GM12878 (cell line): ENCODE measurements at regions not wholly inside any gene's neighbourhood (a gene's known extent, or its start where the extent isn't known, plus 50 kb on each side); places are given as distances from the start of the nearest gene placed in this dataset.

Experiments used
- ATAC-seq: fragments of 200-7000 bp; cut with Tn5 transposase; 3 replicates; pipeline ENCODE4 v1.9.1; 2020; ENCODE audit warnings: mild to moderate bottlenecking, moderate library complexity
- BruUV-seq: library from RNA; stranded (reverse); fragments of 400-500 nt; replicated peaks from 2 replicates; lab custom pipeline; 2021; lab: Mats Ljungman, UMichigan
- CTCF ChIA-PET: fragments of 300-600 bp; sonication (Branson Sonifier 250); formaldehyde crosslinking; extraction: SDS; loops from one replicate; lab custom pipeline; 2021; ENCODE audit warnings: inconsistent platforms; lab: Yijun Ruan, JAX
- POLR2A ChIA-PET: fragments of 350-600 bp; formaldehyde crosslinking; extraction: SDS; loops from one replicate; lab custom pipeline; 2021; ENCODE audit warnings: inconsistent platforms; lab: Charles Lee
- RAD21 ChIA-PET: fragments of 300-600 bp; sonication (Branson Sonifier 250); formaldehyde crosslinking; loops from one replicate; lab custom pipeline; 2023; ENCODE audit warnings: antibody characterized with exemption; ENCODE audit not compliant: unreplicated experiment; lab: Charles Lee
- SMC1A ChIA-PET: fragments of 300-600 bp; sonication (Branson Sonifier 250); formaldehyde crosslinking; loops from one replicate; lab custom pipeline; 2023; ENCODE audit not compliant: unreplicated experiment, uncharacterized antibody; lab: Charles Lee
- DNase-seq: peaks from one replicate; pipeline ENCODE4 v3.0.0-alpha.2; 2011; ENCODE audit warnings: low read depth, low spot score
- FAIRE-seq: peaks from 3 replicates; lab custom pipeline; 2011; peaks lifted over from hg19 to GRCh38; lab: Jason Lieb, UNC
- H2AFZ ChIP-seq: 2 replicates; pipeline ENCODE4 v1.6.0; 2011; ENCODE audit warnings: low read depth, low read length, control low read depth; ENCODE audit not compliant: control insufficient read depth
- H3K27ac ChIP-seq: 2 replicates; pipeline ENCODE4 v1.5.1; 2011; ENCODE audit warnings: control low read depth; ENCODE audit not compliant: control insufficient read depth, insufficient read depth
- H3K27me3 ChIP-seq, 2 experiments: replicated peaks in 1 of 2; 2 replicates each; pipeline versions ENCODE4 v1.6.0 to v1.6.1; 2011; ENCODE audit warnings: low read length in 1 of 2; ENCODE audit not compliant: control insufficient read depth in 2 of 2, insufficient read depth in 2 of 2
- H3K36me3 ChIP-seq, 2 experiments: 2 replicates each; pipeline ENCODE4 v1.5.1; 2011; ENCODE audit warnings: low read length in 1 of 2; ENCODE audit not compliant: control insufficient read depth in 2 of 2, insufficient read depth in 2 of 2
- H3K4me1 ChIP-seq: 2 replicates; pipeline ENCODE4 v1.6.1; 2011; ENCODE audit warnings: mild to moderate bottlenecking, low read length, moderate library complexity, mixed read lengths; ENCODE audit not compliant: control insufficient read depth, insufficient read depth
- H3K4me2 ChIP-seq: 2 replicates; pipeline ENCODE4 v1.6.0; 2011; ENCODE audit warnings: control low read depth; ENCODE audit not compliant: control insufficient read depth, insufficient read depth
- H3K4me3 ChIP-seq: fragments of 200-600 bp; sonication (generic); 2 replicates; pipeline ENCODE4 v1.5.1; 2016
- H3K79me2 ChIP-seq: 2 replicates; pipeline ENCODE4 v1.6.0; 2011; ENCODE audit warnings: low read length; ENCODE audit not compliant: control insufficient read depth, insufficient read depth
- H3K9ac ChIP-seq: 2 replicates; pipeline ENCODE4 v1.8.0; 2011; ENCODE audit warnings: low read length, control low read depth, mixed read lengths; ENCODE audit not compliant: control insufficient read depth, insufficient read depth
- H3K9me3 ChIP-seq: replicated peaks from 3 replicates; pipeline ENCODE4 v1.5.1; 2011; ENCODE audit warnings: mild to moderate bottlenecking, low read length; ENCODE audit not compliant: control insufficient read depth, insufficient read depth
- H4K20me1 ChIP-seq: 2 replicates; pipeline ENCODE4 v1.6.0; 2011; ENCODE audit not compliant: control insufficient read depth, insufficient read depth
- CHD2 ChIP-seq: IDR thresholded peaks from 2 replicates; pipeline ENCODE4 v1.6.1; 2011; ENCODE audit warnings: low read depth, low read length, improper control_type of control experiment, borderline replicate concordance
- CREM ChIP-seq: IDR thresholded peaks from 2 replicates; pipeline ENCODE4 v1.6.1; 2014; ENCODE audit warnings: antibody characterized with exemption, low read depth
- POU2F2 ChIP-seq: IDR thresholded peaks from 3 replicates; pipeline ENCODE4 v1.6.1; 2011; ENCODE audit warnings: low read depth, mild to moderate bottlenecking, low read length, borderline replicate concordance
- ZNF24 ChIP-seq: fragments of 450-650 bp; IDR thresholded peaks from 2 replicates; pipeline ENCODE4 v1.6.1; 2017; ENCODE audit warnings: antibody characterized with exemption, mild to moderate bottlenecking
- WGBS: methylation state at CpG from one replicate; pipeline ENCODE4 v1.1.6; 2016; ENCODE audit warnings: low lambda C conversion rate; ENCODE audit not compliant: insufficient replicate concordance, insufficient coverage; ENCODE audit errors: missing lambda C conversion rate; 5-methylcytosine and 5-hydroxymethylcytosine counted together
- in situ Hi-C: fragments of 300-500 bp; cut with MboI; formaldehyde crosslinking; loops from 9 replicates; pipeline ENCODE4 v1.14.3; 2018; ENCODE audit warnings: mixed read lengths
- intact Hi-C: fragments of 100-400 bp; cut with micrococcal nuclease; formaldehyde crosslinking; loops from one replicate; pipeline ENCODE4 v1.14.2; 2022; ENCODE audit not compliant: unreplicated experiment
- TF ChIP-seq, protein P1 (sequence below): IDR thresholded peaks from 2 replicates; pipeline ENCODE4 v1.6.1; 2012; ENCODE audit warnings: improper control_type of control experiment, low read depth, low read length; ENCODE audit not compliant: insufficient replicate concordance

DNA sequence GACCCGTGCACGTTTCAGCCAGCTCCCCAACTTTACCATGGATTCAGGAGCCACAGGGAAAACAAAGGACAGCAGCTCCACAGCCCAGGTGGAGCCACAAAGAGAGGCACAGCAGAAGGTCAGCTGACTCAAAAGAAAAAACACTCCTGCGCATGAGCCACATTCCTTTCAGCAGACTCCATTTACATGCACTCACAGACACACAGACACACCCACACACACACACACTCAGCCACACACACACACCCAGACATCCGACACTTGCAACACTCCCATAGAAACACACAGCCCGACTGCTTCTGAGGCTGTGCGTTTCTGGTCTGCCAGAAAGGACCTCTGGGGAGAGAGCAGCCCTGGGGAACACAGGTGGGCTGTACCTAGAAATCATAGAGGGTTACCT lies 2335.5 kb downstream of the TP53TG3F start:
- Histone ChIP-seq H3K4me1 (no peaks in the 10 kb centered on the region), H4K20me1 (no peaks in the 10 kb centered on the region), H3K9ac (no peak overlapping the region), H2AFZ (no peak overlapping the region), H3K9me3 (no peaks in the 10 kb centered on the region; the same call in 2 of the 3 replicates), H3K27me3 (no peaks in the 10 kb centered on the region), H3K79me2 (no peaks in the 10 kb centered on the region), H3K36me3 (no peaks in the 10 kb centered on the region), H3K4me3 (no peak overlapping the region), H3K4me2 (no peak overlapping the region), H3K27ac (no peak overlapping the region)
- BruUV-seq, result no TSS peak
- ChIA-PET RAD21 (no interaction called here), CTCF (no interaction called here), SMC1A (no interaction called here), POLR2A (no interaction called here)
- ATAC-seq (no peak), DNase-seq (no peak), FAIRE-seq (no peak)
- WGBS, result 27% methylated on average over 6 of the region's 6 CpGs
- in situ Hi-C loops, result no loop called here
- intact Hi-C loops, result no loop called here
- TF ChIP-seq CREM, result no peak
- TF ChIP-seq CHD2, result no peak
- TF ChIP-seq, protein P1, sequence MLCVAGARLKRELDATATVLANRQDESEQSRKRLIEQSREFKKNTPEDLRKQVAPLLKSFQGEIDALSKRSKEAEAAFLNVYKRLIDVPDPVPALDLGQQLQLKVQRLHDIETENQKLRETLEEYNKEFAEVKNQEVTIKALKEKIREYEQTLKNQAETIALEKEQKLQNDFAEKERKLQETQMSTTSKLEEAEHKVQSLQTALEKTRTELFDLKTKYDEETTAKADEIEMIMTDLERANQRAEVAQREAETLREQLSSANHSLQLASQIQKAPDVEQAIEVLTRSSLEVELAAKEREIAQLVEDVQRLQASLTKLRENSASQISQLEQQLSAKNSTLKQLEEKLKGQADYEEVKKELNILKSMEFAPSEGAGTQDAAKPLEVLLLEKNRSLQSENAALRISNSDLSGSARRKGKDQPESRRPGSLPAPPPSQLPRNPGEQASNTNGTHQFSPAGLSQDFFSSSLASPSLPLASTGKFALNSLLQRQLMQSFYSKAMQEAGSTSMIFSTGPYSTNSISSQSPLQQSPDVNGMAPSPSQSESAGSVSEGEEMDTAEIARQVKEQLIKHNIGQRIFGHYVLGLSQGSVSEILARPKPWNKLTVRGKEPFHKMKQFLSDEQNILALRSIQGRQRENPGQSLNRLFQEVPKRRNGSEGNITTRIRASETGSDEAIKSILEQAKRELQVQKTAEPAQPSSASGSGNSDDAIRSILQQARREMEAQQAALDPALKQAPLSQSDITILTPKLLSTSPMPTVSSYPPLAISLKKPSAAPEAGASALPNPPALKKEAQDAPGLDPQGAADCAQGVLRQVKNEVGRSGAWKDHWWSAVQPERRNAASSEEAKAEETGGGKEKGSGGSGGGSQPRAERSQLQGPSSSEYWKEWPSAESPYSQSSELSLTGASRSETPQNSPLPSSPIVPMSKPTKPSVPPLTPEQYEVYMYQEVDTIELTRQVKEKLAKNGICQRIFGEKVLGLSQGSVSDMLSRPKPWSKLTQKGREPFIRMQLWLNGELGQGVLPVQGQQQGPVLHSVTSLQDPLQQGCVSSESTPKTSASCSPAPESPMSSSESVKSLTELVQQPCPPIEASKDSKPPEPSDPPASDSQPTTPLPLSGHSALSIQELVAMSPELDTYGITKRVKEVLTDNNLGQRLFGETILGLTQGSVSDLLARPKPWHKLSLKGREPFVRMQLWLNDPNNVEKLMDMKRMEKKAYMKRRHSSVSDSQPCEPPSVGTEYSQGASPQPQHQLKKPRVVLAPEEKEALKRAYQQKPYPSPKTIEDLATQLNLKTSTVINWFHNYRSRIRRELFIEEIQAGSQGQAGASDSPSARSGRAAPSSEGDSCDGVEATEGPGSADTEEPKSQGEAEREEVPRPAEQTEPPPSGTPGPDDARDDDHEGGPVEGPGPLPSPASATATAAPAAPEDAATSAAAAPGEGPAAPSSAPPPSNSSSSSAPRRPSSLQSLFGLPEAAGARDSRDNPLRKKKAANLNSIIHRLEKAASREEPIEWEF, result no peak
- TF ChIP-seq POU2F2, result no peak
- TF ChIP-seq ZNF24, result no peak
